Smooth muscle cell (in vitro differentiated cells): ENCODE measurements at regions not wholly inside any gene's neighbourhood (a gene's known extent, or its start where the extent isn't known, plus 50 kb on each side); places are given as distances from the start of the nearest gene placed in this dataset.

Experiments
- DNase-seq: peaks from one replicate; lab custom pipeline; 2025; ENCODE audit not compliant: unreplicated experiment; lab: John Stamatoyannopoulos, UW
- H2AFZ ChIP-seq: fragments of 200-600 bp; sonication (generic); 2 replicates; pipeline ENCODE4 v1.6.0; 2016; ENCODE audit warnings: antibody characterized with exemption, low read depth, mild to moderate bottlenecking
- H3F3A ChIP-seq: fragments of 200-600 bp; sonication (generic); 2 replicates; pipeline ENCODE4 v1.6.0; 2017; ENCODE audit warnings: antibody characterized with exemption, low read depth
- H3K27ac ChIP-seq: fragments of 200-600 bp; sonication (generic); 2 replicates; pipeline ENCODE4 v1.5.1; 2016; ENCODE audit warnings: low read depth, mild to moderate bottlenecking
- H3K27me3 ChIP-seq: fragments of 200-600 bp; sonication (generic); 2 replicates; pipeline ENCODE4 v1.6.1; 2016; ENCODE audit warnings: low read depth, mild to moderate bottlenecking
- H3K36me3 ChIP-seq: fragments of 200-600 bp; sonication (generic); 2 replicates; pipeline ENCODE4 v1.5.1; 2016; ENCODE audit warnings: low read depth
- H3K4me1 ChIP-seq: fragments of 200-600 bp; sonication (generic); 2 replicates; pipeline ENCODE4 v1.5.1; 2016; ENCODE audit warnings: low read depth
- H3K4me2 ChIP-seq: fragments of 200-600 bp; sonication (generic); 2 replicates; pipeline ENCODE4 v1.6.0; 2016; ENCODE audit warnings: mild to moderate bottlenecking
- H3K4me3 ChIP-seq: fragments of 200-600 bp; sonication (generic); 2 replicates; pipeline ENCODE4 v1.5.1; 2016; ENCODE audit warnings: mild to moderate bottlenecking
- H3K79me2 ChIP-seq: fragments of 200-600 bp; sonication (generic); 2 replicates; pipeline ENCODE4 v1.6.0; 2016; ENCODE audit warnings: low read depth, mild to moderate bottlenecking
- H3K9ac ChIP-seq: fragments of 200-600 bp; sonication (generic); 2 replicates; pipeline ENCODE4 v1.6.0; 2016; ENCODE audit warnings: low read depth
- H3K9me3 ChIP-seq: fragments of 200-600 bp; sonication (generic); replicated peaks from 2 replicates; pipeline ENCODE4 v1.5.1; 2016; ENCODE audit warnings: low read depth
- H4K20me1 ChIP-seq: fragments of 200-600 bp; sonication (generic); 2 replicates; pipeline ENCODE4 v1.6.0; 2016; ENCODE audit warnings: low read depth
- WGBS: methylation state at CpG from one replicate; pipeline ENCODE4 v1.1.7; 2016; ENCODE audit warnings: low lambda C conversion rate; 5-methylcytosine and 5-hydroxymethylcytosine counted together
- TF ChIP-seq, protein P1 (sequence below): fragments of 200-600 bp; sonication (generic); IDR thresholded peaks from 2 replicates; pipeline ENCODE4 v1.5.1; 2017; ENCODE audit warnings: borderline replicate concordance, mild to moderate bottlenecking, antibody characterized with exemption; ENCODE audit not compliant: insufficient read depth, poor library complexity, severe bottlenecking

DNA sequence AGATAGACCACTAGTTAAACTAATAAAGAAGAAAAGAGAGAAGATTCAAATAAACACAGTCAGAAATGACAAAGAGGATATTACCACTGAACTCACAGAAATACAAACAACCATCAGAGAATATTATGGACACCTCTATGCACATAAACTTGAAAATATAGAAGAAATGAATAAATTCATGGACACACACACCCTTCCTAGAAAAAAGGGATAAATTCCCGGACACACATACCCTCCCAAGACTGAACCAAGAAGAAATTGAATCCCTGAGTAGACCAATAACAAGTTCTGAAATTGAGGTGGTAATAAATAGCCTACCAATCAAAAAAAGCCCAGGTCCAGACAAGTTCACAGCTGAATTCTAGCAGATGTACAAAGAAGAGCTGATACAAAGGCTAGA lies 187.9 kb downstream of the SEC23A start:
- no peak overlapping the region for H3K4me2 ChIP-seq
- no peak overlapping the region for H2AFZ ChIP-seq
- no peak for DNase-seq
- H3K79me2 ChIP-seq = no peaks in the 10 kb centered on the region
- H3K4me1 ChIP-seq = no peaks in the 10 kb centered on the region
- H4K20me1 ChIP-seq = no peaks in the 10 kb centered on the region
- H3K9ac ChIP-seq = no peak overlapping the region
- no peaks in the 10 kb centered on the region for H3K27me3 ChIP-seq
- H3K9me3 ChIP-seq = no peaks in the 10 kb centered on the region
- 67% methylated on average over 1 of the region's 1 CpG for WGBS
- H3K4me3 ChIP-seq = no peak overlapping the region
- TF ChIP-seq, protein P1, sequence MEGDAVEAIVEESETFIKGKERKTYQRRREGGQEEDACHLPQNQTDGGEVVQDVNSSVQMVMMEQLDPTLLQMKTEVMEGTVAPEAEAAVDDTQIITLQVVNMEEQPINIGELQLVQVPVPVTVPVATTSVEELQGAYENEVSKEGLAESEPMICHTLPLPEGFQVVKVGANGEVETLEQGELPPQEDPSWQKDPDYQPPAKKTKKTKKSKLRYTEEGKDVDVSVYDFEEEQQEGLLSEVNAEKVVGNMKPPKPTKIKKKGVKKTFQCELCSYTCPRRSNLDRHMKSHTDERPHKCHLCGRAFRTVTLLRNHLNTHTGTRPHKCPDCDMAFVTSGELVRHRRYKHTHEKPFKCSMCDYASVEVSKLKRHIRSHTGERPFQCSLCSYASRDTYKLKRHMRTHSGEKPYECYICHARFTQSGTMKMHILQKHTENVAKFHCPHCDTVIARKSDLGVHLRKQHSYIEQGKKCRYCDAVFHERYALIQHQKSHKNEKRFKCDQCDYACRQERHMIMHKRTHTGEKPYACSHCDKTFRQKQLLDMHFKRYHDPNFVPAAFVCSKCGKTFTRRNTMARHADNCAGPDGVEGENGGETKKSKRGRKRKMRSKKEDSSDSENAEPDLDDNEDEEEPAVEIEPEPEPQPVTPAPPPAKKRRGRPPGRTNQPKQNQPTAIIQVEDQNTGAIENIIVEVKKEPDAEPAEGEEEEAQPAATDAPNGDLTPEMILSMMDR = no peak
- no peak overlapping the region for H3K27ac ChIP-seq
- H3K36me3 ChIP-seq = no peaks in the 10 kb centered on the region
- H3F3A ChIP-seq = no peaks in the 10 kb centered on the region

DNA sequence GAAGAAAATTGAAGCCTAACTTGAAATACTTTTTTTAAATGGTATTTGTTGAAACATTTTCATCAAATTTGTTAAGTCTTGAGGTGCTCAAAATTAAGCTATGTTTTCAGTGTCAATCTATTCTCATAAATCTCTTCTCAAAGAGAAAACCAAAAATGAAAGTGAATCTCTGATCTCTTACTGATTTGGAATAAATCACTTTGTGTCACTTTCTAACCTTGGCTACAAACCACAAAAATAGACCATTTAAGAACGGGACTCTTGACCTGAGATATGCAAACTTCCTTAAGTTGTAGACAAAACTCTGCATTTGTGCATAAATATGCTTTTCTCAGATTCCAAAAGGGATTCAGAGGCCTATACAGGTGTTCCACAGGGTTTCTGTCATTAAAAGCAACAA lies 192.9 kb downstream of the SEC23A start:
- no peaks in the 10 kb centered on the region for H3F3A ChIP-seq
- 85% methylated on average over 1 of the region's 1 CpG for WGBS
- H3K27ac ChIP-seq = no peak overlapping the region
- no peaks in the 10 kb centered on the region for H3K36me3 ChIP-seq
- H3K4me1 ChIP-seq = no peaks in the 10 kb centered on the region
- H3K79me2 ChIP-seq = no peaks in the 10 kb centered on the region
- H3K9me3 ChIP-seq = no peaks in the 10 kb centered on the region
- no peak for DNase-seq
- H3K4me3 ChIP-seq = no peak overlapping the region
- no peaks in the 10 kb centered on the region for H3K27me3 ChIP-seq
- no peak overlapping the region for H3K9ac ChIP-seq
- no peaks in the 10 kb centered on the region for H4K20me1 ChIP-seq
- no peak overlapping the region for H2AFZ ChIP-seq
- TF ChIP-seq, protein P1 = no peak
- H3K4me2 ChIP-seq = no peak overlapping the region

DNA sequence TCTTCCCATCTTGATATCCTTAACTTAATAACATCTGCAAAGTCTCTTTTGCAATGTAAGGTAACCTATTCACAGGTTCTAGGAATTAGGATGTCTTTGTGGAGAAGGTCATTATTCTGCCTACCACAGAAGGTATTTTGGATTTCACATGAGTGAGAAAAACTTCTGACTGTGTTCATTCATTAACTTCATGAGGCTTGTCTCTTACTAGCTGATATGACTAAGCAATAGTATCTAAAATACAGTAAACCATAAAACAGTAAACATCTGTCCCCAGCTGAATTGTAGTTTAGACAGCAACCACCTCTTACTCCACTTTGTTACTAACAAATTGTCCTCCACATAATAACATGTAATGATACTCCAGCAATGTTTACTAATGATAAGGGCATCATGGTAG lies 198.1 kb downstream of the SEC23A start:
- no peak for DNase-seq
- Histone ChIP-seq H3K9me3 (no peaks in the 10 kb centered on the region), H3K79me2 (no peaks in the 10 kb centered on the region), H3K4me2 (no peak overlapping the region), H3K4me3 (no peak overlapping the region), H3K27me3 (peaks cover 6% of the 10 kb centered on the region), H3K4me1 (no peaks in the 10 kb centered on the region), H3K36me3 (no peaks in the 10 kb centered on the region), H4K20me1 (no peaks in the 10 kb centered on the region), H2AFZ (no peak overlapping the region), H3K27ac (no peak overlapping the region), H3K9ac (no peak overlapping the region), H3F3A (no peaks in the 10 kb centered on the region)
- TF ChIP-seq, protein P1 = no peak

DNA sequence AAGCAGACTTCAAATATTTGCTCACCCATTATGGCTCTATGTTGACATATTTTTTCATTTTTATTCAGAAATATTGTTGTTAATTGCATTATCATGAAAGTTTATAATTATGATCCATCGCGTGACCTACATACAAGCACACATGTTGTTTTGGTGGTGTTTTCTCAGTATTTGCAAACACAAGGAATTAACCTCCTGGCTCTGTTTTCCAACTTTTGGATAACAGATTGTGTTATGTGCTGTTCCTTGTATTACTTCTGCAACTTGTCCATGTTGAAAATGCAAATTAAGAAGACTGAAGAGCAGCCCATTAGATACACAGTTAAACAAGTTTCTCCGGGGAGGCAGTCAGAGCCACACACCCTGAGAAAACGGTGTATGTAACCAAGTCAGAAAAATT lies 201.2 kb downstream of the SEC23A start:
- no peak for DNase-seq
- WGBS = 96% methylated on average over 4 of the region's 4 CpGs
- no peaks in the 10 kb centered on the region for H3K79me2 ChIP-seq
- H3K36me3 ChIP-seq = no peaks in the 10 kb centered on the region
- no peaks in the 10 kb centered on the region for H3K4me1 ChIP-seq
- H2AFZ ChIP-seq = no peak overlapping the region
- TF ChIP-seq, protein P1 = no peak
- no peaks in the 10 kb centered on the region for H3K9me3 ChIP-seq
- no peaks in the 10 kb centered on the region for H4K20me1 ChIP-seq
- H3K9ac ChIP-seq = no peak overlapping the region
- no peak overlapping the region for H3K4me3 ChIP-seq
- H3K27ac ChIP-seq = no peak overlapping the region
- H3K27me3 ChIP-seq = peaks cover 6% of the 10 kb centered on the region
- H3F3A ChIP-seq = no peaks in the 10 kb centered on the region
- H3K4me2 ChIP-seq = no peak overlapping the region
